Activated naive CD8-positive, alpha-beta T cell treated with anti-CD3 and anti-CD28 coated beads, Interleukin-2, amount 10 ng/mL, durations not matched to agents 7 days and 5 days (primary cell): ENCODE measurements at regions not wholly inside any gene's neighbourhood (a gene's known extent, or its start where the extent isn't known, plus 50 kb on each side); places are given as distances from the start of the nearest gene placed in this dataset.

Experiments used
- ATAC-seq: fragments of 150-1000 bp; cut with Tn5 transposase; one replicate; pipeline ENCODE4 v1.10.0; 2021; ENCODE audit warnings: low read depth, moderate library complexity
- POLR2A ChIA-PET: fragments of 350-600 bp; sonication (Branson Sonifier 250); formaldehyde crosslinking; loops from one replicate; lab custom pipeline; 2021; ENCODE audit warnings: antibody characterized with exemption; lab: Charles Lee
- DNase-seq: peaks from one replicate; pipeline ENCODE4 v3.0.0; 2021
- H3K27ac Mint-ChIP-seq: one replicate; pipeline ENCODE4 v1.8.0; 2022; ENCODE audit warnings: mild to moderate bottlenecking, mixed read lengths
- H3K27me3 Mint-ChIP-seq: one replicate; pipeline ENCODE4 v1.8.0; 2022; ENCODE audit warnings: mild to moderate bottlenecking, moderate library complexity, mixed read lengths
- H3K36me3 Mint-ChIP-seq: one replicate; pipeline ENCODE4 v1.8.0; 2021; ENCODE audit warnings: mild to moderate bottlenecking, mixed read lengths
- H3K4me1 Mint-ChIP-seq: one replicate; pipeline ENCODE4 v1.8.0; 2021; ENCODE audit warnings: mixed read lengths
- H3K4me3 Mint-ChIP-seq: one replicate; pipeline ENCODE4 v1.8.0; 2022; ENCODE audit warnings: mild to moderate bottlenecking, moderate library complexity, mixed read lengths
- H3K9me3 Mint-ChIP-seq: one replicate; pipeline ENCODE4 v1.8.0; 2021; ENCODE audit warnings: mixed read lengths

- Mint-ChIP-seq H3K9me3 (no peaks in the 10 kb centered on the region), H3K27me3 (no peaks in the 10 kb centered on the region), H3K36me3 (no peaks in the 10 kb centered on the region), H3K4me1 (no peaks in the 10 kb centered on the region), H3K4me3 (no peak overlapping the region), H3K27ac (no peak overlapping the region)
- no peak for DNase-seq
- ATAC-seq = no peak
- POLR2A ChIA-PET = no interaction called here
Measured at GRCh38 chr12:115012861-115013235, 328.9 kb upstream of the TBX3 start.

- DNase-seq (no peak), ATAC-seq (no peak)
- Mint-ChIP-seq H3K27ac (no peak overlapping the region), H3K9me3 (no peaks in the 10 kb centered on the region), H3K4me3 (no peak overlapping the region), H3K27me3 (no peaks in the 10 kb centered on the region), H3K4me1 (no peaks in the 10 kb centered on the region), H3K36me3 (no peaks in the 10 kb centered on the region)
- POLR2A ChIA-PET = no interaction called here
Measured at GRCh38 chr12:115011703-115012102, 327.7 kb upstream of the TBX3 start.

- DNase-seq (no peak), ATAC-seq (no peak)
- no peaks in the 10 kb centered on the region for H3K27me3 Mint-ChIP-seq
- H3K4me1 Mint-ChIP-seq = no peaks in the 10 kb centered on the region
- H3K36me3 Mint-ChIP-seq = no peaks in the 10 kb centered on the region
- POLR2A ChIA-PET = no interaction called here
- no peak overlapping the region for H3K27ac Mint-ChIP-seq
- H3K9me3 Mint-ChIP-seq = no peaks in the 10 kb centered on the region
- H3K4me3 Mint-ChIP-seq = no peak overlapping the region
Measured at GRCh38 chr12:115010324-115010995, 326.5 kb upstream of the TBX3 start.

GRCh38 chr12:115008929-115009328, 325.0 kb upstream of the TBX3 start:
- Mint-ChIP-seq H3K9me3 (no peaks in the 10 kb centered on the region), H3K27ac (no peak overlapping the region), H3K4me1 (no peaks in the 10 kb centered on the region), H3K4me3 (no peak overlapping the region), H3K36me3 (no peaks in the 10 kb centered on the region), H3K27me3 (no peaks in the 10 kb centered on the region)
- no peak for DNase-seq
- ATAC-seq = no peak
- POLR2A ChIA-PET = no interaction called here

GRCh38 chr12:115004470-115005146, 320.6 kb upstream of the TBX3 start:
- DNase-seq = no peak
- Mint-ChIP-seq H3K36me3 (no peaks in the 10 kb centered on the region), H3K4me3 (no peak overlapping the region), H3K27ac (no peak overlapping the region), H3K9me3 (no peaks in the 10 kb centered on the region), H3K4me1 (no peaks in the 10 kb centered on the region), H3K27me3 (no peaks in the 10 kb centered on the region)
- ATAC-seq = no peak
- POLR2A ChIA-PET = no interaction called here

DNA sequence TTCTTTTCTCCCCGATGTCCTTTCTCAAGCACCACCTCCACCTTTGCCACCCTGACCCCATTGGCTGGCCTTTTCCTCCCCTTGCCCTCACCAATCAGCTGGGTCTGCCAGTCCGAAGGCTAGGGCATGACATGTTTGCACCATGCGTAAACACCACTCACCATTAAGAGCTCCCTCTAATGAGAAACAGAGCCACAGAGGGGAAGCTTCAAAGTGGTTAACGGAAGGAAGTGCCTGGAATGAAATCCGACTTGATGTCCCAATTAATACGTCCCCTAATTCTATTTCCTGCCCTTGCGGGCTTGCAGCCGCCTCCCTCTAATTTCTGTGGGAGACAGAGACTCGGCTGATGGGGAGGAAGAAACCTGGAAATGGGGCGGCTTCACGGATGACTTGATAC, 318.5 kb upstream of the TBX3 start:
- Mint-ChIP-seq H3K27me3 (no peaks in the 10 kb centered on the region), H3K4me1 (no peaks in the 10 kb centered on the region), H3K27ac (no peak overlapping the region), H3K36me3 (no peaks in the 10 kb centered on the region), H3K4me3 (no peak overlapping the region), H3K9me3 (no peaks in the 10 kb centered on the region)
- ATAC-seq (no peak), DNase-seq (no peak)
- POLR2A ChIA-PET = no interaction called here

GRCh38 chr12:115001571-115002180, 317.7 kb upstream of the TBX3 start:
- POLR2A ChIA-PET = no interaction called here
- Mint-ChIP-seq H3K9me3 (no peaks in the 10 kb centered on the region), H3K27me3 (no peaks in the 10 kb centered on the region), H3K4me3 (no peak overlapping the region), H3K27ac (no peak overlapping the region), H3K36me3 (no peaks in the 10 kb centered on the region), H3K4me1 (no peaks in the 10 kb centered on the region)
- DNase-seq (no peak), ATAC-seq (no peak)

- POLR2A ChIA-PET = no interaction called here
- DNase-seq (no peak), ATAC-seq (no peak)
- Mint-ChIP-seq H3K9me3 (peaks cover 4% of the 10 kb centered on the region), H3K27ac (no peak overlapping the region), H3K4me3 (no peak overlapping the region), H3K36me3 (no peaks in the 10 kb centered on the region), H3K27me3 (no peaks in the 10 kb centered on the region), H3K4me1 (no peaks in the 10 kb centered on the region)
Measured at GRCh38 chr12:115000038-115000437, 316.1 kb upstream of the TBX3 start.

DNA sequence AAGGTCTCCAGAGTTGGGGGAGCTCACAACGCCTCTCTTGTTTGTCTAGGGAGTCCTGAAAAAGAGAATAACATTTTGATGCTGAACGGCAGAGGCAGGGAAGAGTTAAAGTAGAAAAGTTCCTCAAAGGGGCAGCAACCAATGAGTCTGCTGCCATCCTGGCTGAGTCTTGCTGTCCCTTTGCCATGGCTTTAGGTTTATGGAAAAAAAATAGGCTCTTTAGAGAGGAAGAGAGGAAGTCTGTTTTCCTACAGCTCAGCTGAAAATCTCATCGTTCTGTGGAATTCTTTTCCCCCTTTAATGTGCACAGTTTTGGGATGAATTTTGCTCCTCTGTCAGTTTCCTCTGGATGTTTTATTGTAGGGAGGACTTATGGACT, 314.8 kb upstream of the TBX3 start:
- H3K9me3 Mint-ChIP-seq = peaks cover 5% of the 10 kb centered on the region
- ATAC-seq (no peak), DNase-seq (no peak)
- POLR2A ChIA-PET = no interaction called here
- no peaks in the 10 kb centered on the region for H3K27me3 Mint-ChIP-seq
- H3K36me3 Mint-ChIP-seq = no peaks in the 10 kb centered on the region
- H3K4me3 Mint-ChIP-seq = no peak overlapping the region
- H3K4me1 Mint-ChIP-seq = no peaks in the 10 kb centered on the region
- H3K27ac Mint-ChIP-seq = no peak overlapping the region

DNA sequence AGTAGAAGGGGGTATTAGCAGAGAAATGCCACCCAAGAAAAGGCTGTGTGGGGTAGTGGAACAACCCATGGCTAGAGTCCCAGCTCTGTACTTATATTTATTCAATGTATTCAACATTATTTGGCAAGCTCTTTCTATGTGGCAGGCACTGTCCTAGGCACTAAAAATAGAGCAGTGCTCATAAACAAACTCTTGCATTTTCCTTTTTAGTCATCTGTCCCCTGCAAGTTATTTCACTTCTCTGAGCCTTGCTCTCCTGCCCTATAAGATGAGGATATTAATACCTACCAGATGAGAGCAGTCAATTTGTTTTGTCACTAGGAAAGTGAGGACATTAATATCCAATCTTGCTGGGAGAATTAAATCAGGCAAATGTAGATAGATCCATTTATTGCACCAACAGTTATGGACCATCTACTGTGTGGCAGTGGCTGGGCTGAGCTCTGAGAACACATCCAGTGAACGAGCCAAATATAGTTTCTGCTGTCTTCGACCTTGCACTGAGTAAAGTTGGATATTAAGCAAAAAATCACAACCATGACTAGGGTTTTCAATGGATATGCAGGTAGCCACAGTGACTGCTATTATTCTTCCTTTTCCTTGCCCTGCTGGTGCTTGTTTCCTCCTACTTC, 314.3 kb upstream of the TBX3 start:
- Mint-ChIP-seq H3K27ac (no peak overlapping the region), H3K4me1 (no peaks in the 10 kb centered on the region), H3K36me3 (no peaks in the 10 kb centered on the region), H3K4me3 (no peak overlapping the region), H3K9me3 (peaks cover 5% of the 10 kb centered on the region), H3K27me3 (no peaks in the 10 kb centered on the region)
- DNase-seq (no peak), ATAC-seq (no peak)
- POLR2A ChIA-PET = no interaction called here

GRCh38 chr12:114996382-114996781, 312.4 kb upstream of the TBX3 start:
- Mint-ChIP-seq H3K27ac (no peak overlapping the region), H3K4me1 (no peaks in the 10 kb centered on the region), H3K9me3 (peaks cover 5% of the 10 kb centered on the region), H3K36me3 (no peaks in the 10 kb centered on the region), H3K4me3 (no peak overlapping the region), H3K27me3 (no peaks in the 10 kb centered on the region)
- DNase-seq = no peak
- POLR2A ChIA-PET = no interaction called here
- ATAC-seq = no peak

- Mint-ChIP-seq H3K4me1 (no peaks in the 10 kb centered on the region), H3K36me3 (no peaks in the 10 kb centered on the region), H3K27me3 (no peaks in the 10 kb centered on the region), H3K9me3 (peaks cover 5% of the 10 kb centered on the region), H3K4me3 (no peak overlapping the region), H3K27ac (no peak overlapping the region)
- DNase-seq (no peak), ATAC-seq (no peak)
- POLR2A ChIA-PET = no interaction called here
Measured at GRCh38 chr12:114995891-114996290, 311.9 kb upstream of the TBX3 start.

DNA sequence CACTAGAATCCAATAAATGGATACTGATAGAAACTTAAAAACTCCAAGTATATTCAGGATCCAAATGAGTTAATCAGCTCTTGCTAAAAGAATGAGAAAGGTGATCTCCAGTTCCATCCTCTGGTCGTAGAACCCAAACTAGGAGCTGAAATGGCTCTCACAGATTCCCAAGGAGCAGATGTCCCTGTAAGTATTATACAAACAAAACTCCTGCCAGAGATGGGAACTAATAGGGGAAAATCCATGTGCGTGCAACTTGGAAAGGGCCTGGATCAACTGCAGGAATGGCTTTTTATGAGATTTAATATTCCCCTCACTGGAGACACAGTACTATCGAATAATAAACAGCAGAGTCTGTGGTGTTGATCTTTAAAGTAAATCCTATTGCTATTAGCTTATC, 309.2 kb upstream of the TBX3 start:
- Mint-ChIP-seq H3K27ac (no peak overlapping the region), H3K36me3 (no peaks in the 10 kb centered on the region), H3K4me1 (no peaks in the 10 kb centered on the region), H3K4me3 (no peak overlapping the region), H3K9me3 (peaks cover 7% of the 10 kb centered on the region), H3K27me3 (no peaks in the 10 kb centered on the region)
- POLR2A ChIA-PET = no interaction called here
- no peak for DNase-seq
- no peak for ATAC-seq

DNA sequence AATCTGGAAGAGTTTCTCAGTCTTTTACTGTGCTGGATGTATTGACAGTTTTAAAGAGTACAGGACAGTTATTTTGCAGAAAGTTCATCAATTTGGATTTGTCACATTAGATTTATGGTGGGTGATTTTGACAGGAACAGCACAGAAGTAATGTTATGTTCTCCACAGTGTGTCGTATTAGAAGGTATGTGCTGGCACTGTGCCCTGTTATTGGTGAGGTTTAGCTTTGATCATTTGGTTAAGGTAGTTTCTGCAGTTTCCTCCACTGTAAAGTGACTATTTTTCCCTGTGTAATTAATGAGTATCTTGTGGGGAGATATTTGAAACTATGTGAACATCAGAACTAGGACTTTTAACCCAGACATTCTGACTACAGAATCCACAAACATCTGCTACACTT, 308.5 kb upstream of the TBX3 start:
- ATAC-seq (no peak), DNase-seq (no peak)
- H3K9me3 Mint-ChIP-seq = peaks cover 7% of the 10 kb centered on the region
- POLR2A ChIA-PET = no interaction called here
- H3K4me1 Mint-ChIP-seq = no peaks in the 10 kb centered on the region
- H3K27me3 Mint-ChIP-seq = no peaks in the 10 kb centered on the region
- H3K27ac Mint-ChIP-seq = no peak overlapping the region
- H3K36me3 Mint-ChIP-seq = no peaks in the 10 kb centered on the region
- H3K4me3 Mint-ChIP-seq = no peak overlapping the region
